ENCODE measurements at regions not wholly inside any gene's neighbourhood (a gene's known extent, or its start where the extent isn't known, plus 50 kb on each side); places are given as distances from the start of the nearest gene placed in this dataset.
"Not testable (repeated sequence)": the region's sequence is repeated elsewhere in the genome, so short reads cannot be mapped to it uniquely, and the experiment has no call there.

GRCh38 chr5:39943811-39944210 lies 519.0 kb upstream of the DAB2 start:
- no peak overlapping the region for H3K27ac ChIP-seq (ENCODE audit: insufficient read depth, low read depth, low read length, poor library complexity, severe bottlenecking)

DNA sequence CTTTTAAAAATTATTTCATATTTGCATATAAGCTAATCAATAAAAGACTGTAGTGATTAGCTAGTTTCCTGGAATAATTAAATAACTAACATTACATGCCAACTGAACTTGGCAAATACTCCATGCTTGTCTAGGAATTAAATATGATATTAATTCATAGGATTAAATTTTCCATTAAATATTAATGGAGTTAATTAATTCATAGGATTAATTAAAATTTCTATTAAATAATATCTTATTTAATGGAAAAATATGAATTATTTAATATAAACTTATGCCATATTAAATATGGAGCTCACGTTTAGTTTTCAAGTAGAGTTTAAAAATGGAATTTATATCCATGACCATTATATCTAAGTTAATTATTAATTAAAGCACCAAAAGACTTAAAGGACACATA lies 517.8 kb upstream of the DAB2 start:
- WGBS, 2 experiments = no CpG with 5 or more reads among the region's 1 CpG
- Histone ChIP-seq H3K27me3 (ENCODE audit: control insufficient read depth, insufficient read depth, low read length, poor library complexity, severe bottlenecking) (no peaks in the 10 kb centered on the region), H3K36me3 (ENCODE audit: control insufficient read depth, insufficient read depth, low read length) (no peaks in the 10 kb centered on the region), H3K27ac (ENCODE audit: insufficient read depth, low read depth, low read length, poor library complexity, severe bottlenecking) (no peak overlapping the region), H3K4me3 (ENCODE audit: insufficient read depth, low read depth, low read length) (no peak overlapping the region), H3K9me3 (ENCODE audit: control insufficient read depth, low read length) (no peaks in the 10 kb centered on the region), H3K4me1 (ENCODE audit: control insufficient read depth, insufficient read depth, low read length) (no peaks in the 10 kb centered on the region)

More at GRCh38 chr5:39943811-39944210, 519.0 kb upstream of the DAB2 start:
- no peaks in the 10 kb centered on the region for H3K4me1 ChIP-seq (ENCODE audit: control insufficient read depth, insufficient read depth, low read length)
- WGBS, 2 experiments = 96 to 100% methylated on average over 1 of the region's 1 CpG
- no peak overlapping the region for H3K4me3 ChIP-seq (ENCODE audit: insufficient read depth, low read depth, low read length)
- H3K9me3 ChIP-seq (ENCODE audit: control insufficient read depth, low read length) = no peaks in the 10 kb centered on the region
- no peaks in the 10 kb centered on the region for H3K36me3 ChIP-seq (ENCODE audit: control insufficient read depth, insufficient read depth, low read length)
- H3K27me3 ChIP-seq (ENCODE audit: control insufficient read depth, insufficient read depth, low read length, poor library complexity, severe bottlenecking) = no peaks in the 10 kb centered on the region

- no peak overlapping the region for H3K4me3 ChIP-seq (ENCODE audit: insufficient read depth, low read depth, low read length)
- WGBS, 2 experiments = 82 to 91% methylated on average over 2 of the region's 2 CpGs
- no peaks in the 10 kb centered on the region for H3K27me3 ChIP-seq (ENCODE audit: control insufficient read depth, insufficient read depth, low read length, poor library complexity, severe bottlenecking)
- no peaks in the 10 kb centered on the region for H3K9me3 ChIP-seq (ENCODE audit: control insufficient read depth, low read length)
- no peak overlapping the region for H3K27ac ChIP-seq (ENCODE audit: insufficient read depth, low read depth, low read length, poor library complexity, severe bottlenecking)
- no peaks in the 10 kb centered on the region for H3K4me1 ChIP-seq (ENCODE audit: control insufficient read depth, insufficient read depth, low read length)
- no peaks in the 10 kb centered on the region for H3K36me3 ChIP-seq (ENCODE audit: control insufficient read depth, insufficient read depth, low read length)
Observed at GRCh38 chr5:39941416-39941815, 516.6 kb upstream of the DAB2 start.

- no peaks in the 10 kb centered on the region for H3K9me3 ChIP-seq (ENCODE audit: control insufficient read depth, low read length)
- H3K4me1 ChIP-seq (ENCODE audit: control insufficient read depth, insufficient read depth, low read length) = no peaks in the 10 kb centered on the region
- H3K36me3 ChIP-seq (ENCODE audit: control insufficient read depth, insufficient read depth, low read length) = no peaks in the 10 kb centered on the region
- no peak overlapping the region for H3K4me3 ChIP-seq (ENCODE audit: insufficient read depth, low read depth, low read length)
- H3K27me3 ChIP-seq (ENCODE audit: control insufficient read depth, insufficient read depth, low read length, poor library complexity, severe bottlenecking) = no peaks in the 10 kb centered on the region
- WGBS, 2 experiments = 83 to 93% methylated on average over 1 of the region's 1 CpG
- H3K27ac ChIP-seq (ENCODE audit: insufficient read depth, low read depth, low read length, poor library complexity, severe bottlenecking) = no peak overlapping the region
Observed at GRCh38 chr5:39934830-39935229, 510.1 kb upstream of the DAB2 start.

- H3K4me3 ChIP-seq (ENCODE audit: insufficient read depth, low read depth, low read length) = no peak overlapping the region
- no peaks in the 10 kb centered on the region for H3K4me1 ChIP-seq (ENCODE audit: control insufficient read depth, insufficient read depth, low read length)
- 100% methylated on average over 1 of the region's 1 CpG for WGBS, 2 experiments
- no peaks in the 10 kb centered on the region for H3K36me3 ChIP-seq (ENCODE audit: control insufficient read depth, insufficient read depth, low read length)
- H3K9me3 ChIP-seq (ENCODE audit: control insufficient read depth, low read length) = no peaks in the 10 kb centered on the region
- no peaks in the 10 kb centered on the region for H3K27me3 ChIP-seq (ENCODE audit: control insufficient read depth, insufficient read depth, low read length, poor library complexity, severe bottlenecking)
- H3K27ac ChIP-seq (ENCODE audit: insufficient read depth, low read depth, low read length, poor library complexity, severe bottlenecking) = no peak overlapping the region
Observed at GRCh38 chr5:39933061-39933460, 508.3 kb upstream of the DAB2 start.

GRCh38 chr5:39928709-39929108 lies 503.9 kb upstream of the DAB2 start:
- Histone ChIP-seq H3K4me3 (ENCODE audit: insufficient read depth, low read depth, low read length) (no peak overlapping the region), H3K27ac (ENCODE audit: insufficient read depth, low read depth, low read length, poor library complexity, severe bottlenecking) (no peak overlapping the region), H3K4me1 (ENCODE audit: control insufficient read depth, insufficient read depth, low read length) (no peaks in the 10 kb centered on the region), H3K27me3 (ENCODE audit: control insufficient read depth, insufficient read depth, low read length, poor library complexity, severe bottlenecking) (no peaks in the 10 kb centered on the region), H3K9me3 (ENCODE audit: control insufficient read depth, low read length) (no peaks in the 10 kb centered on the region), H3K36me3 (ENCODE audit: control insufficient read depth, insufficient read depth, low read length) (no peaks in the 10 kb centered on the region)
- 96 to 97% methylated on average over 6 of the region's 6 CpGs for WGBS, 2 experiments

GRCh38 chr5:39919876-39920275 lies 495.1 kb upstream of the DAB2 start:
- no peaks in the 10 kb centered on the region for H3K36me3 ChIP-seq (ENCODE audit: control insufficient read depth, insufficient read depth, low read length)
- H3K9me3 ChIP-seq (ENCODE audit: control insufficient read depth, low read length) = no peaks in the 10 kb centered on the region
- WGBS, 2 experiments = 83 to 100% methylated on average over 1 of the region's 1 CpG
- H3K4me1 ChIP-seq (ENCODE audit: control insufficient read depth, insufficient read depth, low read length) = no peaks in the 10 kb centered on the region
- H3K27me3 ChIP-seq (ENCODE audit: control insufficient read depth, insufficient read depth, low read length, poor library complexity, severe bottlenecking) = no peaks in the 10 kb centered on the region
- H3K27ac ChIP-seq (ENCODE audit: insufficient read depth, low read depth, low read length, poor library complexity, severe bottlenecking) = no peak overlapping the region
- no peak overlapping the region for H3K4me3 ChIP-seq (ENCODE audit: insufficient read depth, low read depth, low read length)

DNA sequence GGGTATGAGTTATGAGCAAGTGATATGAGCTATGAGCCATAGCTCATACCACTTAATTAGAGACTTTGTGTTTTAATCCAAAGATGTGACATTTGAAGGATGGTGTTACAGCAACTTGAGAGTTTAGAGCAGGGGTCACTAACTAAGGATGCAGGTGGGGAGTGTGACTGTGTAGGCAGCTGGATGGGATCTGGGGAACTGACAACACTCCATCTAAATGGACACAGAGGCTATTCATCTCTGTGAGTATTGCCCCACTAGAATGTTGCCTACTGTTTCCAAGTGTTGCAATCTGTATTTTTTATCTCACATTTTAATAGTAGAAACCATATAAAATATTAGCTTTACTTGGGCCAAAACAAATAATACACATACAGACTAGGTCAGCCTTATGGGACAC lies 488.1 kb upstream of the DAB2 start:
- H3K27me3 ChIP-seq (ENCODE audit: control insufficient read depth, insufficient read depth, low read length, poor library complexity, severe bottlenecking) = no peaks in the 10 kb centered on the region
- no peaks in the 10 kb centered on the region for H3K4me1 ChIP-seq (ENCODE audit: control insufficient read depth, insufficient read depth, low read length)
- H3K36me3 ChIP-seq (ENCODE audit: control insufficient read depth, insufficient read depth, low read length) = no peaks in the 10 kb centered on the region
- no peak overlapping the region for H3K27ac ChIP-seq (ENCODE audit: insufficient read depth, low read depth, low read length, poor library complexity, severe bottlenecking)
- no peaks in the 10 kb centered on the region for H3K9me3 ChIP-seq (ENCODE audit: control insufficient read depth, low read length)
- H3K4me3 ChIP-seq (ENCODE audit: insufficient read depth, low read depth, low read length) = no peak overlapping the region

DNA sequence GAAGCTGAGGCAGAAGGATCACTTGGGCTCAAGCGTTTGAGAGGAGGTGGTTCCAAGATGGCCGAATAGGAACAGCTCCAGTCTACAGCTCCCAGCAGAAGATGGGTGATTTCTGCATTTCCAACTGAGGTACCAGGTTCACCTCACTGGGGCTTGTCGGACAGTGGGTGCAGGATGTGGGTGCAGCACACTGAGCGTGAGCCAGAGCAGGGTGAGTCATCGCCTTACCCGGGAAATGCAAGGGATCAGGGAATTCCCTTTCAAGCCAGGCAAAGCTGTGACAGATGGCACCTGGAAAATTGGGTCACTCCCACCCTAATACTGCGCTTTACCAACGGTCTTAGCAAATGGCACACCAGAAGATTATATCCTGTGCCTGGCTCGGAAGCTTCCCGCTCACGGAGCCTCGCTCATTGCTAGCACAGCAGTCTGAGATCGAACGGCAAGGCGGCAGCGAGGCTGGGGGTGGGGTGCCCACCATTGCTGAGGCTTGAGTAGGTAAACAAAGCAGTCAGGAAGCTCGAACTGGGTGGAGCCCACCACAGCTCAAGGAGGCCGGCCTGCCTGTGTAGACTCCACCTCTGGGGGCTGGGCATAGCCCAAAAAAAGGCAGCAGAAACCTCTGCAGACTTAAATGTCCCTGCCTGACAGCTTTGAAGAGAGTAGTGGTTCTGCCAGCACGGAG lies 482.6 kb upstream of the DAB2 start:
- not testable (repeated sequence) for H3K4me3 ChIP-seq (ENCODE audit: insufficient read depth, low read depth, low read length); H3K4me1 ChIP-seq (ENCODE audit: control insufficient read depth, insufficient read depth, low read length); H3K9me3 ChIP-seq (ENCODE audit: control insufficient read depth, low read length); H3K36me3 ChIP-seq (ENCODE audit: control insufficient read depth, insufficient read depth, low read length); H3K27me3 ChIP-seq (ENCODE audit: control insufficient read depth, insufficient read depth, low read length, poor library complexity, severe bottlenecking); H3K27ac ChIP-seq (ENCODE audit: insufficient read depth, low read depth, low read length, poor library complexity, severe bottlenecking)
- WGBS, 2 experiments = 95 to 96% methylated on average over 19 of the region's 19 CpGs

GRCh38 chr5:39906146-39906545 lies 481.4 kb upstream of the DAB2 start:
- no peak overlapping the region for H3K27ac ChIP-seq (ENCODE audit: insufficient read depth, low read depth, low read length, poor library complexity, severe bottlenecking)
- WGBS, 2 experiments = 100% methylated on average over 1 of the region's 1 CpG; no CpG with 5 or more reads in 1 of the 2 experiments
- no peaks in the 10 kb centered on the region for H3K9me3 ChIP-seq (ENCODE audit: control insufficient read depth, low read length)
- H3K27me3 ChIP-seq (ENCODE audit: control insufficient read depth, insufficient read depth, low read length, poor library complexity, severe bottlenecking) = no peaks in the 10 kb centered on the region
- no peaks in the 10 kb centered on the region for H3K4me1 ChIP-seq (ENCODE audit: control insufficient read depth, insufficient read depth, low read length)
- no peaks in the 10 kb centered on the region for H3K36me3 ChIP-seq (ENCODE audit: control insufficient read depth, insufficient read depth, low read length)
- no peak overlapping the region for H3K4me3 ChIP-seq (ENCODE audit: insufficient read depth, low read depth, low read length)

DNA sequence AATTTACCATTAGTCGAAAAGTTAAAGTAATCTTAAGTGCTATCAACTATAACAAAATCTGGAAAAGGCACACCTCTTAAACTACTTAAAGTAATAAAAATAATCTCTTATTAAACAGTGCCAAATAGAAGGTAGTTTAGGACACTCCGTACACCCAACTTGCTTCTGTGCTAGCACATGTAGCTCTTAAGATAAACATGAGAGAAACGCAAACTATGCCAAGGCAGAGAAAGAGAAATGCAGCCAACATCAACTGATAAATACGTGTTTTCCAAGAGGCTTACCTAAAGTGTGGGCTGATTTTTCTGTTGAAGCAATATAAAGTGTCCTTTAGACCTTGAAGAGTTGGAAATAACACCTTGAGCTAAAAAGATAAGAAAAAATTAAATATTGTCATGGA lies 480.6 kb upstream of the DAB2 start:
- Histone ChIP-seq H3K36me3 (ENCODE audit: control insufficient read depth, insufficient read depth, low read length) (no peaks in the 10 kb centered on the region), H3K27me3 (ENCODE audit: control insufficient read depth, insufficient read depth, low read length, poor library complexity, severe bottlenecking) (no peaks in the 10 kb centered on the region), H3K27ac (ENCODE audit: insufficient read depth, low read depth, low read length, poor library complexity, severe bottlenecking) (no peak overlapping the region), H3K4me3 (ENCODE audit: insufficient read depth, low read depth, low read length) (no peak overlapping the region), H3K4me1 (ENCODE audit: control insufficient read depth, insufficient read depth, low read length) (no peaks in the 10 kb centered on the region), H3K9me3 (ENCODE audit: control insufficient read depth, low read length) (no peaks in the 10 kb centered on the region)
- 89 to 90% methylated on average over 3 of the region's 4 CpGs for WGBS, 2 experiments

Measured in ectodermal cell (in vitro differentiated cells).